Mammary epithelial cell (primary cell): ENCODE measurements at regions not wholly inside any gene's neighbourhood (a gene's known extent, or its start where the extent isn't known, plus 50 kb on each side); places are given as distances from the start of the nearest gene placed in this dataset.
A peak's percentile ranks its signal among the peaks of the same experiment; 100 is the strongest.

Experiments used
- EZH2 ChIP-seq: IDR thresholded peaks from 2 replicates; pipeline ENCODE4 v1.6.1; 2012; ENCODE audit warnings: low read length, inconsistent platforms, borderline replicate concordance
- TF ChIP-seq, protein P1 (sequence below), 2 donors: IDR thresholded peaks in 1 of 2; conservative IDR thresholded peaks in 1 of 2; 2 replicates each; pipeline ENCODE4 v1.5.1; 2011 to 2012; ENCODE audit warnings: inconsistent platforms in 2 of 2, low read length in 2 of 2, mild to moderate bottlenecking in 2 of 2, control low read depth in 1 of 2, low read depth in 1 of 2; ENCODE audit not compliant: insufficient read depth in 1 of 2; ENCODE audit errors: extremely low read depth in 1 of 2

DNA sequence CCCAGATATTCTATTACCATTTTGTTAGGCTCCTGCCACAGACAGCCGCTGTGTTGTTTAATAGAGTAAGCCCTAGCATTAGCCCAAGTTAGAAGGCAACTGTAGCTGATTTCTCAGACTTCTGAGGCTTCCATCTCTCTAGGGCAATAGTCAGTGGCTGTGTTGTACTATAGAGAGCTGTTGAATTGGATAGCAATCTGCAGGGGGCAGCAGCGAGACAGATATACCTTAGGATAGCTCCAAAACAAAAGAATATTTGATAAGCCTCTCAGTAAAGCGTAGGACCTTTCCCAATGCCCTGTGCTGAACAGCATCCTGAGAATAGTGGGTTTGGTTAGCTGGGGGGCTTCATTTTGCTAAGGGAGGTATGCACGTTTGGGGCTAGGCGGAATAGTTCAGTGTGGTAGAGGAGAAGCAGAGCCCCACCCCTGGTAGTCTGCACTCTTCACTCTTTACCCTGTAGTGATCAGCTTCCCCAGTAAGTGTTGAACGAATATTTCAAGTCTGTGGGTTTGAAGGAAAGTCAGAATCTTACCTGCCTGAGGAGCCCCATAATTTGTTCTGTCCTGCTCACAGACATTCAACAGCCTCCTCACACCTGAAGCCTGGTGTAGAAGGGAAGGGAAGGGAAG is 515.1 kb downstream of the INSC start:
- no peak for TF ChIP-seq EZH2
- TF ChIP-seq, protein P1, sequence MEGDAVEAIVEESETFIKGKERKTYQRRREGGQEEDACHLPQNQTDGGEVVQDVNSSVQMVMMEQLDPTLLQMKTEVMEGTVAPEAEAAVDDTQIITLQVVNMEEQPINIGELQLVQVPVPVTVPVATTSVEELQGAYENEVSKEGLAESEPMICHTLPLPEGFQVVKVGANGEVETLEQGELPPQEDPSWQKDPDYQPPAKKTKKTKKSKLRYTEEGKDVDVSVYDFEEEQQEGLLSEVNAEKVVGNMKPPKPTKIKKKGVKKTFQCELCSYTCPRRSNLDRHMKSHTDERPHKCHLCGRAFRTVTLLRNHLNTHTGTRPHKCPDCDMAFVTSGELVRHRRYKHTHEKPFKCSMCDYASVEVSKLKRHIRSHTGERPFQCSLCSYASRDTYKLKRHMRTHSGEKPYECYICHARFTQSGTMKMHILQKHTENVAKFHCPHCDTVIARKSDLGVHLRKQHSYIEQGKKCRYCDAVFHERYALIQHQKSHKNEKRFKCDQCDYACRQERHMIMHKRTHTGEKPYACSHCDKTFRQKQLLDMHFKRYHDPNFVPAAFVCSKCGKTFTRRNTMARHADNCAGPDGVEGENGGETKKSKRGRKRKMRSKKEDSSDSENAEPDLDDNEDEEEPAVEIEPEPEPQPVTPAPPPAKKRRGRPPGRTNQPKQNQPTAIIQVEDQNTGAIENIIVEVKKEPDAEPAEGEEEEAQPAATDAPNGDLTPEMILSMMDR (conservative IDR thresholded peaks at IDR 0.05 in 1 of 2, IDR thresholded peaks at IDR 0.05 in 1 of 2; ENCODE audit: extremely low read depth in 1 of 2, insufficient read depth in 1 of 2, low read depth in 1 of 2, low read length in 2 of 2), result peak; percentile 23 to 47
